OCI-LY3 (cell line): ENCODE measurements at regions not wholly inside any gene's neighbourhood (a gene's known extent, or its start where the extent isn't known, plus 50 kb on each side); places are given as distances from the start of the nearest gene placed in this dataset.
"Not testable (repeated sequence)": the region's sequence is repeated elsewhere in the genome, so short reads cannot be mapped to it uniquely, and the experiment has no call there.

Source experiments
- H2AFZ ChIP-seq: fragments of 200-600, 300-600 bp; shearing (Covaris generic); 2 replicates; pipeline ENCODE4 v1.6.0; 2014; ENCODE audit warnings: antibody characterized with exemption, low read depth, low read length
- H3K27ac ChIP-seq: fragments of 200-600, 300-600 bp; sonication (generic); 2 replicates; pipeline ENCODE4 v1.5.1; 2014; ENCODE audit warnings: mild to moderate bottlenecking, low read length, moderate library complexity, mixed read lengths
- H3K27me3 ChIP-seq: fragments of 200-600, 300-600 bp; sonication (generic); 2 replicates; pipeline ENCODE4 v1.6.1; 2014; ENCODE audit warnings: low read depth, low read length, mixed read lengths
- H3K36me3 ChIP-seq: fragments of 200-600, 300-600 bp; sonication (generic); replicated peaks from 2 replicates; pipeline ENCODE3; 2014; ENCODE audit warnings: low read depth, low read length, mixed read lengths
- H3K4me1 ChIP-seq: fragments of 300-600, 200-600 bp; sonication (generic); 2 replicates; pipeline ENCODE4 v1.6.1; 2014; ENCODE audit warnings: low read length, mixed read lengths
- H3K4me2 ChIP-seq: fragments of 200-600, 300-600 bp; sonication (generic); 2 replicates; pipeline ENCODE4 v1.6.1; 2014; ENCODE audit warnings: low read length, mixed read lengths
- H3K4me3 ChIP-seq: fragments of 300-600, 200-600 bp; sonication (generic); 2 replicates; pipeline ENCODE4 v1.5.1; 2014; ENCODE audit warnings: antibody characterized with exemption, mild to moderate bottlenecking, low read length, moderate library complexity
- H3K79me2 ChIP-seq: fragments of 300-600, 200-600 bp; shearing (Covaris generic); 2 replicates; pipeline ENCODE4 v1.6.1; 2014; ENCODE audit warnings: mild to moderate bottlenecking, low read length, mixed read lengths
- H3K9ac ChIP-seq: fragments of 300-600, 200-600 bp; shearing (Covaris generic); 2 replicates; pipeline ENCODE4 v1.6.0; 2014; ENCODE audit warnings: mild to moderate bottlenecking, low read length, moderate library complexity
- H3K9me3 ChIP-seq: fragments of 200-600, 300-600 bp; shearing (Covaris generic); 2 replicates; pipeline ENCODE4 v1.6.1; 2014; ENCODE audit warnings: low read length, mixed read lengths; ENCODE audit not compliant: insufficient read depth
- H4K20me1 ChIP-seq: fragments of 200-600, 300-600 bp; sonication (generic); 2 replicates; pipeline ENCODE4 v1.6.1; 2016; ENCODE audit warnings: low read length, mixed read lengths; ENCODE audit not compliant: insufficient read depth
- CTCF ChIP-seq: fragments of 200-600, 300-600 bp; sonication (generic); IDR thresholded peaks from 2 replicates; pipeline ENCODE4 v1.5.1; 2014; ENCODE audit warnings: antibody characterized with exemption, low read length, low read depth
- EZH2phosphoT487 ChIP-seq: fragments of 200-600 bp; shearing (Covaris generic); IDR thresholded peaks from 2 replicates; pipeline ENCODE4 v1.6.1; 2018; ENCODE audit warnings: antibody characterized with exemption, mixed run types, low read depth

GRCh38 chr12:31796270-31796951, 67.6 kb upstream of the AMN1 start:
- H3K27me3 ChIP-seq: no peaks in the 10 kb centered on the region
- H3K4me2 ChIP-seq: no peak overlapping the region
- no peaks in the 10 kb centered on the region for H3K9me3 ChIP-seq
- TF ChIP-seq EZH2phosphoT487 (no peak), CTCF (no peak)
- no peaks in the 10 kb centered on the region for H4K20me1 ChIP-seq
- H3K4me3 ChIP-seq: no peak overlapping the region
- no peaks in the 10 kb centered on the region for H3K79me2 ChIP-seq
- H3K9ac ChIP-seq: no peak overlapping the region
- no peaks in the 10 kb centered on the region for H3K4me1 ChIP-seq
- no peak overlapping the region for H3K27ac ChIP-seq
- no peaks in the 10 kb centered on the region for H3K36me3 ChIP-seq
- no peak overlapping the region for H2AFZ ChIP-seq

DNA sequence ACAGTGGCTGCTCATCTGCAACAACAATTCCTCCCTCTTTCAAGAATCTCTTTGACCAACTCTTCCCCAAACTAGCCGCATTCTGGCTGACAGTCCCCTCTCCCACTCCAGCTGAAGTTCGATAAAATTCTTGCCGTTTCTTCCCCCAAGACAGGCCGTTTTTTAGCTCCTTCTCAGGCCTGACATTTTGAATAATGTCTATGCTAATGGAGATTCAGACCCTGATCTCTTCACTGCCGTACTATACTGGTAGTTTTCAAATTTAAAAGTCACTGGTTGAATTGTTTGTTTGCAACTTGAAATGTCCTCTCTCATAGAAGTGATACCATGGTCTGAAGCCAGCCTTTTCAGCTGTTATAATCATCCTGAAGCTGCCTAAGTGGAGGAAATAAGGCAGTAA, 65.9 kb upstream of the AMN1 start:
- Histone ChIP-seq H3K9ac (no peak overlapping the region), H3K4me2 (no peak overlapping the region), H3K27me3 (no peaks in the 10 kb centered on the region), H3K79me2 (no peaks in the 10 kb centered on the region), H3K27ac (no peak overlapping the region), H3K36me3 (no peaks in the 10 kb centered on the region), H2AFZ (no peak overlapping the region; the same call in 1 of the 2 replicates), H3K4me3 (no peak overlapping the region), H3K9me3 (no peaks in the 10 kb centered on the region), H4K20me1 (no peaks in the 10 kb centered on the region), H3K4me1 (no peaks in the 10 kb centered on the region)
- no peak for TF ChIP-seq CTCF
- no peak for TF ChIP-seq EZH2phosphoT487

- H3K27me3 ChIP-seq, H3K36me3 ChIP-seq, H3K4me2 ChIP-seq, H3K9ac ChIP-seq, H3K27ac ChIP-seq, H3K9me3 ChIP-seq, H3K79me2 ChIP-seq, H3K4me1 ChIP-seq, H3K4me3 ChIP-seq, H4K20me1 ChIP-seq, H2AFZ ChIP-seq: not testable (repeated sequence)
These were observed 62.4 kb upstream of the AMN1 start for GRCh38 chr12:31791265-31791664.

- no peaks in the 10 kb centered on the region for H3K27me3 ChIP-seq
- H3K4me3 ChIP-seq: no peak overlapping the region
- H3K4me2 ChIP-seq: no peak overlapping the region
- no peak overlapping the region for H3K9ac ChIP-seq
- no peaks in the 10 kb centered on the region for H3K36me3 ChIP-seq
- H3K4me1 ChIP-seq: no peaks in the 10 kb centered on the region
- TF ChIP-seq EZH2phosphoT487 (no peak), CTCF (no peak)
- H3K9me3 ChIP-seq: no peaks in the 10 kb centered on the region
- no peak overlapping the region for H2AFZ ChIP-seq
- H3K27ac ChIP-seq: no peak overlapping the region
- no peaks in the 10 kb centered on the region for H4K20me1 ChIP-seq
- no peaks in the 10 kb centered on the region for H3K79me2 ChIP-seq
These were observed 61.9 kb upstream of the AMN1 start for GRCh38 chr12:31790759-31791158.
